GM12875 (cell line): ENCODE measurements at regions not wholly inside any gene's neighbourhood (a gene's known extent, or its start where the extent isn't known, plus 50 kb on each side); places are given as distances from the start of the nearest gene placed in this dataset.

Experiments used
- H3K4me3 ChIP-seq: one replicate; pipeline ENCODE4 v1.5.1; 2011; ENCODE audit warnings: low read depth, low read length, control low read depth
- TF ChIP-seq, protein P1 (sequence below): IDR thresholded peaks from 2 replicates; pipeline ENCODE4 v1.5.1; 2011; ENCODE audit warnings: low read depth, mild to moderate bottlenecking, control low read depth, inconsistent platforms, low read length, moderate library complexity, borderline replicate concordance; ENCODE audit not compliant: insufficient read depth

DNA sequence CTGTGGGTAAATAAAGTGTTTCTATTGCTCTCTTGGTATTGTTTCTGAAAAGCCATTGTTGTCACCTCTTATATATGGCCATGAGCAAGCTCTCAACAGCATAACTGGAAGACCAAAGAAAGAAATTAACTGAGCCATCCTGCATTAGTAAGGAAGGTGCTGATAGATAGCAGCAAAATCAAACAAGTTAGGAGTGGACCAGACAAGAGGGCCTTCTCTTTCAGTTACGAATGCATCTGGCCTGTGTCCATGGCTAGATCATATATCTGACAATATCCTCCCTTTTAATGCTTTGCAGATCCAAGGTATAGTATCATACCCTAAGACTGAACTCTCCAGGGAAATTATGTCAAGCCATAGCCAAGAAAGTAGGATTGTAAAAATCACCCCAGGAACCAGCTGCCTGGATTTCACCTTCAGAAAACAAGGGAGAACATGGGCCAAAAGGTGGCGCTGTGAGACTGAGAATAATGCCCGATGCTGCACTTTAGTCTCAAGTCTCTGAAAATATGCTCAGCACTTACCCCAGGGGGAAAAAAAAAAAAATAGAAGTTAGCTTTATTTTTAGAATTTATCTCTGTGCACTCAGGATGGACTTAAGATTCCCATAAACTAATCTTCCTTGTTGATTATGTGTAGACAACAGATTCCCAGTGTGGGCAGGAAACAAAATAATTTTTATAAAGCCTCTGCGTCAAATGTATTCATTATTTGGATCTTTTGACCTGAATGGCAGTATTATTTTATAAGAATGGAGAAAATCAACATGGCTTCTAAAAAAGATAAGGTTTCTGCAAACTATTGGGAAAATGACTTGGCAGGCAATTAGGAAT lies 415.1 kb downstream of the ETS1 start:
- TF ChIP-seq, protein P1, sequence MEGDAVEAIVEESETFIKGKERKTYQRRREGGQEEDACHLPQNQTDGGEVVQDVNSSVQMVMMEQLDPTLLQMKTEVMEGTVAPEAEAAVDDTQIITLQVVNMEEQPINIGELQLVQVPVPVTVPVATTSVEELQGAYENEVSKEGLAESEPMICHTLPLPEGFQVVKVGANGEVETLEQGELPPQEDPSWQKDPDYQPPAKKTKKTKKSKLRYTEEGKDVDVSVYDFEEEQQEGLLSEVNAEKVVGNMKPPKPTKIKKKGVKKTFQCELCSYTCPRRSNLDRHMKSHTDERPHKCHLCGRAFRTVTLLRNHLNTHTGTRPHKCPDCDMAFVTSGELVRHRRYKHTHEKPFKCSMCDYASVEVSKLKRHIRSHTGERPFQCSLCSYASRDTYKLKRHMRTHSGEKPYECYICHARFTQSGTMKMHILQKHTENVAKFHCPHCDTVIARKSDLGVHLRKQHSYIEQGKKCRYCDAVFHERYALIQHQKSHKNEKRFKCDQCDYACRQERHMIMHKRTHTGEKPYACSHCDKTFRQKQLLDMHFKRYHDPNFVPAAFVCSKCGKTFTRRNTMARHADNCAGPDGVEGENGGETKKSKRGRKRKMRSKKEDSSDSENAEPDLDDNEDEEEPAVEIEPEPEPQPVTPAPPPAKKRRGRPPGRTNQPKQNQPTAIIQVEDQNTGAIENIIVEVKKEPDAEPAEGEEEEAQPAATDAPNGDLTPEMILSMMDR = peak; percentile 61; the same call in 1 of the 2 replicates
- no peak overlapping the region for H3K4me3 ChIP-seq

DNA sequence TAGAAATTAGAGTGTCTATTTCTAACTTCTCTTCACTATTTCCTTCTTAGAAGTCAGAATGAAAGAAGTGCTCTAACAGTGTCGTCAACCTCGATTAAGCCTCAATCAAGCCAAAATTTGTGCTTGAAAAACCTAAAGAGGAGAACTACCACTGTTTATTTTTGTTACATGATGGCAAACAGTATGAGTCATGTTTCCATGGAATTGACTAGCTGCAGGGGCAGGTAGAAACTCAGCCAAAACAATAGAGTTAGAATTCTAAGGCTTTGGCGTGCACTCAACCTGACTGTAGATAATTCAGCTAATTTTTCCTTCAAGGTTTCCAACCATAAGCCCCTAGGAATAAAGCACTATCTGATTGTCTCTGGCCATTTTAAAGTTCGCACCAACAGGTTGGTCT lies 415.9 kb downstream of the ETS1 start:
- no peak overlapping the region for H3K4me3 ChIP-seq
- TF ChIP-seq, protein P1 = no peak

DNA sequence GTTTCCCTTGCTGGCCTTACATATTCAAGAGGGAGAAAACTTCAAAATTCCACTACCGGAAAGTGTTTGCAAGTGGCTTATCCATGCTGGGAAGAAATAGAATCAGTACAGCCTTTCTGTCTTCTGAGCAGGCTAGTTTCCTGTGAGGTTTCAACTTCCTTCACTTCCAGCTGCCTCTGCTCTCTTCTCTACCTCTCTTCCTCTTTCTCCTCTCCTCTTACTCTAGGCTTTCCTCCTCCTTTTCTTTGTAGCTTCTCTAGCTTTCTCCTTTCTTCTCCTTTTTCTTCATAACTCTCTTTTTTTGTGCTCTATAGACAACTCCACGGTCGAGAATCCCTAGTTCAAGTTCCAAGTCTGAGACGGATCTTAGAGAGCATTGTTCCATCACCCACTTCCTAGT lies 421.8 kb downstream of the ETS1 start:
- H3K4me3 ChIP-seq = no peak overlapping the region
- TF ChIP-seq, protein P1 = no peak

DNA sequence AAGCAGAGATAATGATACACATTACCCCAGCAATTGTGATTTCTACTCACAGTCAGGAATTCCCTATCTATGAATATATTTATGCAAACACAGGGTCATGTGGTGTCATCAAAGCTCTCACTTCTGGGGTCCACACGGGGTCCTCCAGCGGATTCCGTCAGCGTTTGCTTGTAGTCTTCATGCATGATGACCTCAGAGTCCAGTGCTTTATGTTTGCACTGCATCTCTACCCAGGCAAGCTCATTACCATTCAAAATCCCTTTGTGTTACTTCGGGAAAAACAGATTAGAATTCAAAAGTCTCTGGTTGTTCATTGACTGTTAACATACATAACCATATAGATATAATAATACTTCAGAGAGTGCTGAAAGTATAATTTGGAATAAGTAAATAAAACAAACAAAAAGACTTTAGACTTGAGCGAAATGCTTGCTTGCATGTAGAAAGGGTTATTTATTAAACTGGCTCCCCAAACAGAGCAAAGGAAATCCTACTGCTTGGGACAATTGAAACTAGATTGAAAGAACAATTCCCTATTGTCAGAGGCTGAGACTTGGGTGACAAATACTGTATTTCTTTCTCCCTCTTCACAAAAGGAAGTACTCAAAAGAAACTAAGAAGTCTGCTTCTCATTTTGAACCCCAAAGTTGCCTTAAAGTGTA lies 423.1 kb downstream of the ETS1 start:
- TF ChIP-seq, protein P1 = no peak

DNA sequence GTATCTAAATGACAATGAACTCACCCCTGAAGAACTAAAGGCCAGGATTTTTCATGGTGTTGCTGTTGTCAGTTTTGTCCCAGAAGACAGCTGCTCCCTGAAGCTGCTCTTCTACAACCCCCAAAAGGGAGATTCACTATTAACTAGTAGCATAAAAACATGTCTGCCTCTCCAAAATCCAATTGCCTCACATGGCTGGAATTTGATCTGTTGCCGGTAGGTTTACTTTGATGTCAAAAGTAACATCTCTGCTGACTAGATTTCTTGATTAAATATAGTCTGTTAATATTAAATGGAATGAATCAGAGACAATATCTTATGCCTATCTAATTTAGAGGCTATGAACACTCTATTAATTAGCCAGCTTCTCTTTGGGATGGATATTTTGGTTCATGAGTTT lies 425.4 kb downstream of the ETS1 start:
- TF ChIP-seq, protein P1 = no peak
- no peak overlapping the region for H3K4me3 ChIP-seq

More for the DNA sequence above, 423.1 kb downstream of the ETS1 start:
- H3K4me3 ChIP-seq = no peak overlapping the region

DNA sequence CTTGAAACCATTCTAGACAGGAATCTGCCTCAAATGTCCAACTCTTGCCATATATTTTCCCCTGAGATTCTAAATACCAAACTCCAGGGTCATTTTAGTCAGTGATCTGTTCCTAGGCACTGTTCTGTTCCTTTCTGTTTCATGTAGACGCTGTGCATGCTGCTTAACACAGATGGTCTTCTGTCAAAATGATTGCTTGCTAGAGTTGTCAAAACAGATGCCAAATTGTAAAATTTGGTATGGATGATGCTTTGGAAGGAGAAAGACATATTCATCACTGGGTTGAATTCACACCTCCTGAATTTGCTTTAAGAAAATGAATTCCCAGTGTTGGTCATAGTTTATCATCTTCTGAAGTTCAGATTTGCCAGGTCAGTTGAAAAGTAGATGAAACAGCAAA lies 425.9 kb downstream of the ETS1 start:
- TF ChIP-seq, protein P1 = no peak
- H3K4me3 ChIP-seq = no peak overlapping the region

DNA sequence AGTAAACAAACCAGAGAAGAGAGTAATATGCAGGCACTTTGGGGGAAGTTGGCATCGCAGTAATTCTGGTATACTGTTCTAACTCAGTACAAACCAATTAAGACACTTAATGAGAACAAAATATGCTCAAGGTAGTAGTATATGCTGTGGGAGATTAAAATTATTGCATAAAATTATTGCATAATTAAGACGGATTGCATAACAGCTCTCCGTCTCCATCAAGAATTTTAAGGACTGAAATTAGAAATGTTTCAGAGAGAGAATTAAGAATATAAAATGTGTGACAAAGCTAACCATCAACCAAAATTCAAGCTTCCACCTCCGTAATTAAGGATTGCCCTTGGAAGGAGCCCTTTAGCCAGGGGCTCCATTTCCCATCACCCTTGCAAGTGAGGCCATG lies 428.5 kb downstream of the ETS1 start:
- TF ChIP-seq, protein P1 = no peak
- no peak overlapping the region for H3K4me3 ChIP-seq
